ENCODE measurements at regions not wholly inside any gene's neighbourhood (a gene's known extent, or its start where the extent isn't known, plus 50 kb on each side); places are given as distances from the start of the nearest gene placed in this dataset.

GRCh38 chr13:80242728-80243427 lies 98.0 kb downstream of the SPRY2 start:
- Histone ChIP-seq H3K27ac (ENCODE audit: low read depth, low read length) (no peak overlapping the region), H3K4me1 (ENCODE audit: control insufficient read depth, low read length) (no peaks in the 10 kb centered on the region), H3F3A (ENCODE audit: control insufficient read depth, insufficient read depth) (no peaks in the 10 kb centered on the region), H3K36me3 (ENCODE audit: control insufficient read depth, low read length) (no peaks in the 10 kb centered on the region), H3K9me3 (ENCODE audit: control insufficient read depth, insufficient read depth, low read length) (no peaks in the 10 kb centered on the region), H3K27me3 (ENCODE audit: control insufficient read depth, low read length) (no peaks in the 10 kb centered on the region), H3K4me3 (ENCODE audit: low read length) (no peak overlapping the region), H4K20me1 (ENCODE audit: control insufficient read depth, insufficient read depth, low read depth, low read length) (no peaks in the 10 kb centered on the region), H3K4me2 (ENCODE audit: low read length) (no peak overlapping the region), H3K9me2 (replicated peaks; ENCODE audit: control insufficient read depth, low read length) (no peaks in the 10 kb centered on the region), H3K79me2 (ENCODE audit: control insufficient read depth, low read length) (no peaks in the 10 kb centered on the region)
- no peak for TF ChIP-seq EZH2phosphoT487 (IDR thresholded peaks at IDR 0.05; ENCODE audit: borderline replicate concordance, low read length)
- TF ChIP-seq CTCF (IDR thresholded peaks at IDR 0.05; ENCODE audit: low read depth, low read length, poor library complexity, severe bottlenecking), result no peak

GRCh38 chr13:80239571-80240255 lies 101.2 kb downstream of the SPRY2 start:
- no peaks in the 10 kb centered on the region for H4K20me1 ChIP-seq (ENCODE audit: control insufficient read depth, insufficient read depth, low read depth, low read length)
- H3K27ac ChIP-seq (ENCODE audit: low read depth, low read length), result no peak overlapping the region
- no peaks in the 10 kb centered on the region for H3K9me3 ChIP-seq (ENCODE audit: control insufficient read depth, insufficient read depth, low read length)
- H3K4me1 ChIP-seq (ENCODE audit: control insufficient read depth, low read length), result no peaks in the 10 kb centered on the region
- H3K79me2 ChIP-seq (ENCODE audit: control insufficient read depth, low read length), result no peaks in the 10 kb centered on the region
- H3K27me3 ChIP-seq (ENCODE audit: control insufficient read depth, low read length), result no peaks in the 10 kb centered on the region
- no peak overlapping the region for H3K4me3 ChIP-seq (ENCODE audit: low read length)
- no peak overlapping the region for H3K4me2 ChIP-seq (ENCODE audit: low read length)
- H3K9me2 ChIP-seq (replicated peaks; ENCODE audit: control insufficient read depth, low read length), result no peaks in the 10 kb centered on the region
- H3F3A ChIP-seq (ENCODE audit: control insufficient read depth, insufficient read depth), result no peaks in the 10 kb centered on the region
- H3K36me3 ChIP-seq (ENCODE audit: control insufficient read depth, low read length), result no peaks in the 10 kb centered on the region
- no peak for TF ChIP-seq CTCF (IDR thresholded peaks at IDR 0.05; ENCODE audit: low read depth, low read length, poor library complexity, severe bottlenecking)
- TF ChIP-seq EZH2phosphoT487 (IDR thresholded peaks at IDR 0.05; ENCODE audit: borderline replicate concordance, low read length), result no peak

DNA sequence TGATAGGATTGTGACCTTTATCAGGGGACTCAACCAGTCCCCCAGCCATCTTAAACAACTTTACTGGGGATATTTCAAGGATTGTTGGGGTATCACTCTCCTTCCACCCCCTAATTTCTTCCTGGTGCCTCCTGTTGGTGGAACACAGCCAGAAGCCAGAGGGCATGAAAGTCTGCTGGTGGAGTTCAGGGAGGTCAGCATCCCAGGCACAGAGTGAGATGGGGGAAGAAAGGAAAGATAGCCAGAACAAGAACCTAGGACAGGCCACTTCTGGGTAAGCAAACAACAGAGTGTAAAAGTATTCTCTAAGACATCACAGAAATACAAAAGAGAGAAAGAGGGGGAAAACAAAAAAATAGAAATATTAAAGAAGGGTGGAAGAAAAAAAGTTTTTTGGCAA lies 101.8 kb downstream of the SPRY2 start:
- Histone ChIP-seq H3K4me2 (ENCODE audit: low read length) (no peak overlapping the region), H3F3A (ENCODE audit: control insufficient read depth, insufficient read depth) (no peaks in the 10 kb centered on the region), H3K36me3 (ENCODE audit: control insufficient read depth, low read length) (no peaks in the 10 kb centered on the region), H3K4me3 (ENCODE audit: low read length) (no peak overlapping the region), H3K79me2 (ENCODE audit: control insufficient read depth, low read length) (no peaks in the 10 kb centered on the region), H3K9me3 (ENCODE audit: control insufficient read depth, insufficient read depth, low read length) (no peaks in the 10 kb centered on the region), H3K4me1 (ENCODE audit: control insufficient read depth, low read length) (no peaks in the 10 kb centered on the region), H4K20me1 (ENCODE audit: control insufficient read depth, insufficient read depth, low read depth, low read length) (no peaks in the 10 kb centered on the region), H3K9me2 (replicated peaks; ENCODE audit: control insufficient read depth, low read length) (no peaks in the 10 kb centered on the region), H3K27ac (ENCODE audit: low read depth, low read length) (no peak overlapping the region), H3K27me3 (ENCODE audit: control insufficient read depth, low read length) (no peaks in the 10 kb centered on the region)
- no peak for TF ChIP-seq EZH2phosphoT487 (IDR thresholded peaks at IDR 0.05; ENCODE audit: borderline replicate concordance, low read length)

DNA sequence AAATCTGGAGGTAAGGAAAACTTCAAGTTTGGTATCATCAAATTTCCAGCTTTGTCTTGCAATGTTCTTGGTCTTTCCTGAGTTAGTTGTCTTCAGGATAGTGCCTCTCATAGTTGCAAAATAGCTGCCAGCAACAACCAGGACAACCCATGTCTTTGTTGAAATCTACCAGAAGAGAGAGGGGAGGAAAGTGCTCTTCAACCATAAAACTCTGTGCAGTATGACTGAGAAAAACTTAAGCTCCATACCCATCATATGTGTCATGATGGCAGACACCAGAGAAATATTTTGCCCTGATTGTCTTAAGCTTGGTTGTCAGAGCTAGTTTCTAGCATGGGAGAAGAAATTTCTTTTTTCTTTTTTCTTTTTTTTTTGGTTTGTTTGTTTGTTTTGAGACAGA lies 103.3 kb downstream of the SPRY2 start:
- Histone ChIP-seq H3K4me3 (ENCODE audit: low read length) (no peak overlapping the region), H3K9me2 (replicated peaks; ENCODE audit: control insufficient read depth, low read length) (no peaks in the 10 kb centered on the region), H4K20me1 (ENCODE audit: control insufficient read depth, insufficient read depth, low read depth, low read length) (no peaks in the 10 kb centered on the region), H3K27ac (ENCODE audit: low read depth, low read length) (no peak overlapping the region), H3K4me1 (ENCODE audit: control insufficient read depth, low read length) (no peaks in the 10 kb centered on the region), H3K79me2 (ENCODE audit: control insufficient read depth, low read length) (no peaks in the 10 kb centered on the region), H3F3A (ENCODE audit: control insufficient read depth, insufficient read depth) (no peaks in the 10 kb centered on the region), H3K4me2 (ENCODE audit: low read length) (no peak overlapping the region), H3K27me3 (ENCODE audit: control insufficient read depth, low read length) (no peaks in the 10 kb centered on the region), H3K9me3 (ENCODE audit: control insufficient read depth, insufficient read depth, low read length) (no peaks in the 10 kb centered on the region), H3K36me3 (ENCODE audit: control insufficient read depth, low read length) (no peaks in the 10 kb centered on the region)
- TF ChIP-seq CTCF (IDR thresholded peaks at IDR 0.05; ENCODE audit: low read depth, low read length, poor library complexity, severe bottlenecking) (no peak), EZH2phosphoT487 (IDR thresholded peaks at IDR 0.05; ENCODE audit: borderline replicate concordance, low read length) (no peak)

Data from DOHH2 (cell line).